ENCODE measurements at regions not wholly inside any gene's neighbourhood (a gene's known extent, or its start where the extent isn't known, plus 50 kb on each side); places are given as distances from the start of the nearest gene placed in this dataset.

DNA sequence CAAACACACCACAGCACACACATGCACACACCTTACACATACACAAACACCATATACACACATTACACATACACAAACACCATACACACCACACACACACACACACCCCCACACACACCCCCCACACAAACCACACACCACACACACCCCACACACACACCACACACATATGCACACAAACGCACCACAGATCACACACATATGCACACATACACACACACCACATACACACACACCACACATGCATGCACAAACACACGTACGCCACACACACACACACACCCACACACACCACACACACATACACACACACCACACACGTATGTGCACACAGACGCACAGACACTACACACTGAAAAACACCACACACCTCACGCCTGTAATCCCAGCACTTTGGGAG lies 166.0 kb downstream of the AHSP start:
- no peaks in the 10 kb centered on the region for H3K9me3 ChIP-seq (ENCODE audit: severe bottlenecking)
- DNase-seq (ENCODE audit: low spot score), result no peak
- TF ChIP-seq CTCF (IDR thresholded peaks at IDR 0.05; ENCODE audit: poor library complexity, severe bottlenecking), result no peak
- H3K4me3 ChIP-seq (ENCODE audit: severe bottlenecking), result no peak overlapping the region
- no peaks in the 10 kb centered on the region for H3K27me3 ChIP-seq (ENCODE audit: insufficient read depth, poor library complexity, severe bottlenecking)
- ATAC-seq (ENCODE audit: low read depth), result no peak
- H3K4me1 ChIP-seq (ENCODE audit: insufficient read depth, poor library complexity, severe bottlenecking), result no peaks in the 10 kb centered on the region
- H3K27ac ChIP-seq (ENCODE audit: poor library complexity, severe bottlenecking), result no peak overlapping the region
- no peaks in the 10 kb centered on the region for H3K36me3 ChIP-seq (ENCODE audit: low read depth)

DNA sequence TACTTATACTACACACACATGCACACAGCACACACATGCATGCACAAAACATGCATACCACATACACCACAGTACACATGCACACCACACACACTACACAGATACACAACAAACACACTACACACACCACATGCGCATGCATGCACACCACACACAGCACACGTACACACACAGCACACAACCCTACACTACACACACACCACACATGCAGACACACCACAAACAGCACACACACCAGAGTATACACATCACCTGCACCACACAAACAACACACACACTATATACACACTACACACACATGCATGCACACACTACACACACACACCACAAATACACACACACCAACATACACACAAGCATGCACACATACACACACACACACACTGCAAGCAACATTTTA lies 166.8 kb downstream of the AHSP start:
- Histone ChIP-seq H3K27me3 (ENCODE audit: insufficient read depth, poor library complexity, severe bottlenecking) (no peaks in the 10 kb centered on the region), H3K4me1 (ENCODE audit: insufficient read depth, poor library complexity, severe bottlenecking) (no peaks in the 10 kb centered on the region), H3K36me3 (ENCODE audit: low read depth) (no peaks in the 10 kb centered on the region), H3K4me3 (ENCODE audit: severe bottlenecking) (no peak overlapping the region), H3K9me3 (ENCODE audit: severe bottlenecking) (no peaks in the 10 kb centered on the region), H3K27ac (ENCODE audit: poor library complexity, severe bottlenecking) (no peak overlapping the region)
- TF ChIP-seq CTCF (IDR thresholded peaks at IDR 0.05; ENCODE audit: poor library complexity, severe bottlenecking), result no peak
- ATAC-seq (ENCODE audit: low read depth) (no peak), DNase-seq (ENCODE audit: low spot score) (no peak)

- no peak for DNase-seq (ENCODE audit: low spot score)
- Histone ChIP-seq H3K27ac (ENCODE audit: poor library complexity, severe bottlenecking) (no peak overlapping the region), H3K4me3 (ENCODE audit: severe bottlenecking) (no peak overlapping the region), H3K9me3 (ENCODE audit: severe bottlenecking) (no peaks in the 10 kb centered on the region), H3K36me3 (ENCODE audit: low read depth) (no peaks in the 10 kb centered on the region), H3K27me3 (ENCODE audit: insufficient read depth, poor library complexity, severe bottlenecking) (no peaks in the 10 kb centered on the region), H3K4me1 (ENCODE audit: insufficient read depth, poor library complexity, severe bottlenecking) (no peaks in the 10 kb centered on the region)
- no peak for ATAC-seq (ENCODE audit: low read depth)
- TF ChIP-seq CTCF (IDR thresholded peaks at IDR 0.05; ENCODE audit: poor library complexity, severe bottlenecking), result no peak
Observed at GRCh38 chr16:31695667-31696066, 168.0 kb downstream of the AHSP start.

DNA sequence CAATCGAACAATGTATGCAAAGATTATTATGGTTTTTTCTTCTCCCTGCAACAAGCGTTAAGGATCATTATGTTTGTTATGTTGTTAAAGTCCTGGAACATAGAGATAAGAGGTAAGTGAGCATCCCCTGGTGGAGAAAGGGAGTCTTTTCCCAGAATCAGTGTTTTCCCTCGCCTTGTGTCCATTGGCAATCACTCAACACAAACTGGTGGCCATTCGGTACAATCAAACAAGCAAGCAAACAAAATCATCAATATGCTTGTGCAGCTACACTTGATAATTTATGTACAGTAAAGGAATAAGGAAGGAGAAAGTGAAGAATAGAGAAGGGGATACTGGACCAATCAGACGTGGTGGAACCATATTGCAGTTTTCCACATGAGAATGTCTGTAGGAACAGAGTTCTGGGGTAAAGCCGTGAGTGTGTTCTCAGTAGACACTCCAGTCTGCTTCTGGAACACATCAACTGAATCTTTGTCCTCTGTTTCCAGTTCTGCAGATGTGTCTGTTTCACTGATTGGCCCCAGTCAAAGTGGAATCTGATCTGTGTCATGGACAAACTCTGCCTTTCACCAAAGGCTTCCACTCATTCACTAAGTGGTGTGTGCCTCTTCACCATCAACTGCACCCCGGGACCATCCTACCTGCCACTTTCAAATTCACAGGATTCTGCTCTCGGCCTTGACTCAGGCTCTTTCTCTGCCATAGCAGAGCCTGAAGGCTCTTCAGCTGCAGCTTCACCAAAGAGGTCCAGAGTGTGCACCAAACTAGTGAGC lies 169.5 kb downstream of the AHSP start:
- no peak for DNase-seq (ENCODE audit: low spot score)
- peaks cover 6% of the 10 kb centered on the region for H3K4me1 ChIP-seq (ENCODE audit: insufficient read depth, poor library complexity, severe bottlenecking)
- no peaks in the 10 kb centered on the region for H3K27me3 ChIP-seq (ENCODE audit: insufficient read depth, poor library complexity, severe bottlenecking)
- no peak overlapping the region for H3K4me3 ChIP-seq (ENCODE audit: severe bottlenecking)
- peaks cover 9% of the 10 kb centered on the region; the same call in 1 of the 2 replicates for H3K36me3 ChIP-seq (ENCODE audit: low read depth)
- no peak overlapping the region for H3K27ac ChIP-seq (ENCODE audit: poor library complexity, severe bottlenecking)
- TF ChIP-seq CTCF (IDR thresholded peaks at IDR 0.05; ENCODE audit: poor library complexity, severe bottlenecking), result peak; percentile 89
- 0 out of 3 replicates have a peak, but pooled peaks have one; percentile 29 for ATAC-seq (ENCODE audit: low read depth)
- no peaks in the 10 kb centered on the region for H3K9me3 ChIP-seq (ENCODE audit: severe bottlenecking)

GRCh38 chr16:31697744-31698125 lies 170.0 kb downstream of the AHSP start:
- no peak for TF ChIP-seq CTCF (IDR thresholded peaks at IDR 0.05; ENCODE audit: poor library complexity, severe bottlenecking)
- no peak for DNase-seq (ENCODE audit: low spot score)
- ATAC-seq (ENCODE audit: low read depth), result no peak
- peaks cover 6% of the 10 kb centered on the region for H3K4me1 ChIP-seq (ENCODE audit: insufficient read depth, poor library complexity, severe bottlenecking)
- no peak overlapping the region for H3K4me3 ChIP-seq (ENCODE audit: severe bottlenecking)
- H3K27me3 ChIP-seq (ENCODE audit: insufficient read depth, poor library complexity, severe bottlenecking), result no peaks in the 10 kb centered on the region
- H3K27ac ChIP-seq (ENCODE audit: poor library complexity, severe bottlenecking), result no peak overlapping the region
- H3K9me3 ChIP-seq (ENCODE audit: severe bottlenecking), result no peaks in the 10 kb centered on the region
- peaks cover 13% of the 10 kb centered on the region; the same call in 1 of the 2 replicates for H3K36me3 ChIP-seq (ENCODE audit: low read depth)

Measured in RWPE2 (cell line).